Stimulated activated CD4-positive, alpha-beta T cell treated with anti-CD3 and anti-CD28 coated beads, Interleukin-2, amount 100 ng/mL, for 4 hours (primary cell): ENCODE measurements at regions not wholly inside any gene's neighbourhood (a gene's known extent, or its start where the extent isn't known, plus 50 kb on each side); places are given as distances from the start of the nearest gene placed in this dataset.
"Not testable (repeated sequence)": the region's sequence is repeated elsewhere in the genome, so short reads cannot be mapped to it uniquely, and the experiment has no call there.

Experiments
- DNase-seq: peaks from one replicate; pipeline ENCODE4 v3.0.0-alpha.2; 2020; ENCODE audit warnings: low read depth

DNA sequence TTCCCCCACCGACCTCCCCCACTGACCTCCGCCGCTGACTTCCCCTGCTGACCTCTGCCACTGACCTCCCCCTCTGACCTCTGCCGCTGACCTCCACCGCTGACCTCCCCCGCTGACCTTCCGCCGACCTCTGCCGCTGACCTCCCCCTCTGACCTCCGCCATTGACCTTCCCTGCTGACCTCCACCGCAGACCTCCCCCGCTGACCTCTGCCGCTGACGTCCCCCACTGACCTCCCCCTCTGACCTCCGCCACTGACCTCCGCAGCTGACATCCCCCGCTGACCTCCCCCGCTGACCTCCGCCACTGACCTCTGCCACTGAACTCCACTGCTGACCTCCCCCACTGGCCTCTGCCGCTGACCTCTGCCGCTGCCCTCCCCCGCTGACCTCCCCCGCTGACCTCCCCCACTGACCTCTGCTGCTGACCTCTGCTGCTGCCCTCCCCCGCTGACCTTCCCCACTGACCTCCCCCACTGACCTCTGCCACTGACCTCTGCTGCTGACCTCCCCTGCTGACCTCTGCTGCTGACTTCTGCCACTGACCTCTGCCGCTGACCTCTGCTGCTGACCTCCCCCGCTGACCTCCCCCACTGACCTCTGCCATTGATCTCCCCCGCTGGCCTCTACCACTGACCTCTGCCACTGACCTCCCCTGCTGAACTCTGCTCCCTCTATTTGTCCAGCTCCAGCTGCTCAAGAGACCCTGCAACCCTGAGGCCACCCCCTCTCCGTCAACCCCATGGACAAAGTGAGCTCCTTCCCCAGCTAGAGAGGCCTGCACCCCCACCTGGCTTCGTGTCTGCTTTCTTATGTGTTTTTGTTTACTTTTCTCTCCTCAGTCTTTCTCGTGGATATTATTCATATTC lies 91.4 kb upstream of the AFDN start:
- no peak for DNase-seq

DNA sequence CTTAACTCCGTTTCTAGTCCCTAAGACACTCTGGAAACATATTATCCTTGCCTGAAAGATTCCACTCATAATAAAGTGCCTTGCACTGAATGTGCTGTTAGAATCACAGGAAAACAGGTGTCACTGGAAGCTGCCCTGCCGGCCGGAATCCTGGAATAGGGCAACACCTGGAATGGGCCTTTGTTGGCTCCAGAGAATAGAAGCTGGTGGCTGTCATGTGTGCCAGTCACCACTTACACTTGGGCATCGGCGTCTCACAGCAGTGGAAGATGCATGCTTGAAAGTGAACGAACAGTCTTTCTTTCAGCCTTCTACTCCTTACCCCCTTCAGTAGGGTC lies 90.8 kb upstream of the AFDN start:
- no peak for DNase-seq

DNA sequence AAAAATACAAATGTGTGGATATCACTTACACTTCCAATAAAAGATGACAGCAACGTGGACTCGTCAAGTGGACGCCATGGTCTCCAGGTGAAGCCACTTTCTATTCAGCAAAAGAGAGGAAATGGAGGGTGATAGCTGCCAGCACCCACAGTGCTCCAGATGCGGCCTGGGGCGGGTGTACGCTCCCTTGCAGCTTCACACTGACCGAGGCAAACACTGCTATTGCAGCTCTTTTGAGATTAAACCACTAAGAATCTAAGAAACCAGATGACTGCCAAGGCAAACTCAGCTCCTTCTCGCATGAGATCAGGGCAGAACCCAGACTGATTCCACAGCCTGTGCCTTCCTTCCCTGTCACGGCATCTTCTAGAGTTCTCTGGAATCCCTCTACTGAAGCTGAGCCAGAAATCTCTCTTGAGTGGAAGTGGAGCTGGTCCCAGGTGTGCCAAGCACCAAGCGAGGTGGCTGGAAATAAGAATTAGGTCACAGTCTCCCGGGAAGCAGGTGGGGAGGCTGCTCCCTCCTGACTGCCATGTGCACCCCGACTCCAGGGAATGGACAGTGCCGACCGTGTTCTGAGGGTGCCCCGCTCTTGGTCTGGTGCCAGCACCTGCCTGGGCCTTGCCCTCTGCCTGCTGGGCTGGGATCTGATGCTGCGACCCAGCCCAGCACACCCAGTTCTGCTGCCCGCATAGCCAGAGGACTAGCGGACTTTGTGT lies 90.1 kb upstream of the AFDN start:
- DNase-seq = no peak

DNA sequence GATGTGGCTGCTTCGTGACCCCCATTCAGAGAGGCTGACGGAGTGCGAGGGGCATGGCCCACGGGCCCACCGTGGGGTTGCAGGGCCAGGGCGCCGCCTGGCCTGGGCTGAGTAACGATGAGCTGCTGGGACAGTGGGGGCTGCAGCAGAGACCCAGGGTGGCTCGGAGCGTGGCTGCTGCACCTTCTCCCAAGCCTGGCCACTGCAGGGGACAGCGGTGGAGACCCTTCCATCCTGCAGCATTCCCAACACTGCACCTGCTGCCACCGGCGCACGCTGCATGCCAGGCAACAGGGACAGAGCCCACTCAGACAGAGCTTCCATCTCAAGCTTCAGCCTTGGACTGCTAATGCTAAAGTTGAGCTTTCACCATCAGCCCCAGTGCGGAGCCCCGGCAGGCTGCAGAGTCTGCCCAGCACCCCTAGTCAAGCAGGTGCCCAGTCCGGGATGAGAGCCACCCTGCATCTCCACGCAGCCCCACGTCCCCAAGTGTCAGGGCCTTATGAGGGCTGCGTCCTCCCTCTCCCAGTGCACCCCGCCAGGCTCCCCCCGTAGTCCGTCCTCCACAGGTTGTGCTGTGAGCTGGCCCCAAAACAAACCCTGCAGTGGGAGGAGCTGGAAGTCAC lies 89.4 kb upstream of the AFDN start:
- DNase-seq = no peak

DNA sequence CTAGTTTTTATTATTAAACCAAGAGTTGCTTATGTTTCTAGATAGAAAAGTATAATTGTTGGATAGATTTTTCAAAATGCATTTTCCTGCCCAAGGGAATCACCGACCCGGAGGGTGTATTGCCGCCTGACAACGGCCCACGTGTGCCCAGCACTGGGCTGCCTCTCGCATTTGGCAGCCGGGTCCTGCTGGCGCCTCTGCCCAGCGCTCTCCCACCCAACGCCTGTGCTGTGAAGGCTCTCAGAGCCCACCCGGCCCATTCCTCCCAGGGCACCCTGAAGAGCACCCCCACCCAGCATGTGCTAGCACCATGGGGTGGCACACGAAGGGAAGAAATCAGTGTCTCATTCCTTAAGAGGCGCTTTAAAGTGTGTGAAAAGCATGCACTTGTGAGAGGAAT lies 88.3 kb upstream of the AFDN start:
- DNase-seq = no peak

DNA sequence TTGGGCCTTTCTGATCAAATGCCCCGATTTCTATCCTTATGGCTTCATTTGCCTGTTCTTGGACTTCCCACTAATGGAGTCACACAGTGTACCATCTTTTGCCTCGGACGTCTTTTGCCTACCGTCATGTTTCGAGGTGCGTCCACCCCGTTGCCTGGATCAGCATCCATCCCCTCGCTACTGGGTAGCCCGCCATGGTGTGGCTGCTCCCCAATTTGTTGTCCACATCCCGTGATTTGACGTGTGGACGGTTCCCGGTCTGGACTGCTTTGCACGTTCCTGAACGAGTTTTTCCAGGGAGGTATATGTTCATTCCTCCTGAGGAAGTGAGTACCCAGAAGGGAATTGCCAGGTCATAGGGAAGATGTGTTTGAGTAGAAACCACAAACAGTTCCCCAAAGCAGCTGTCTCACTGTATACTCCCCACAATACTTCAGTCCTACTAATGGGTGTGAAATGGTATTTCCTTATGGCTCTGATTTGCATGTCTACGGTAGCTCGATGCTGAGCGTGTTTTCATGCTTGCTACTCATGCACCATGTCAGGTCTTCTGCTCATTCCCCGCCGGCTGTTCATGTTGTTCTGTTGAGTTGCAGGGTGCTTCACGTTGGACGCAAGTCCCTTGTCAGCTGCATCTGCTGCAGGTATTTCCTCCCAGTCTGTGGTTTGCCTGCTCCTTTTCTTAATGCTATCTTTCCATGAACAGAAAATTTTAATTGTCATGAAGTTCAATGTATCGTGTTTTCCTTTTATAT lies 86.8 kb upstream of the AFDN start:
- no peak for DNase-seq

DNA sequence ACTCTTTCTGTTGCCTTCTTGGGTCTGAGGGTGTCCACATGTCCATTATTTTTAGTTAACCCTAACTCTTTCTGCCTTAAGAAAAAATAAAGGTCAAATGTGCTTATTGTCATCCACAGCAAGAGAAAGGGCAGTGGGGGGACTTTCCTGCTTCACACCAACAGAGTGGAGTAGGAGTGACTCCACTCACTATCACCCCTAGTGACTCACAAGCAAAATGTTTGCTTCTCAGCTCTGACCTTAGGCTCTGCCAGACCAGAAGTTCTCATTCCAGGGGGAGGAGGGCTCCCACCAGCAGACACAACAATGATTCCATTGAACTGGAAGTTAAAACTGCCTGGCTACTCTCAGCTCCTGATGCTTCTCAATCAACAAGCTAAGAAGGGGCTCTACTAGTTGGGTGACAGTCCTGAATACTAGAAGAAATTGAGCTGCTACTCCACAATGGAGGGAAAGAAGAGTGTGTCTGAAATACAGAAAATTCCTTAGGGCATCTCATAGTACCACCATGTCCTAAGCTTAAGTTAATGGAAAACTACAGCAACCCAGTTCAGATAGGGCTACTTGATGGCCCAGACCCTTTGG lies 83.9 kb upstream of the AFDN start:
- DNase-seq = no peak

DNA sequence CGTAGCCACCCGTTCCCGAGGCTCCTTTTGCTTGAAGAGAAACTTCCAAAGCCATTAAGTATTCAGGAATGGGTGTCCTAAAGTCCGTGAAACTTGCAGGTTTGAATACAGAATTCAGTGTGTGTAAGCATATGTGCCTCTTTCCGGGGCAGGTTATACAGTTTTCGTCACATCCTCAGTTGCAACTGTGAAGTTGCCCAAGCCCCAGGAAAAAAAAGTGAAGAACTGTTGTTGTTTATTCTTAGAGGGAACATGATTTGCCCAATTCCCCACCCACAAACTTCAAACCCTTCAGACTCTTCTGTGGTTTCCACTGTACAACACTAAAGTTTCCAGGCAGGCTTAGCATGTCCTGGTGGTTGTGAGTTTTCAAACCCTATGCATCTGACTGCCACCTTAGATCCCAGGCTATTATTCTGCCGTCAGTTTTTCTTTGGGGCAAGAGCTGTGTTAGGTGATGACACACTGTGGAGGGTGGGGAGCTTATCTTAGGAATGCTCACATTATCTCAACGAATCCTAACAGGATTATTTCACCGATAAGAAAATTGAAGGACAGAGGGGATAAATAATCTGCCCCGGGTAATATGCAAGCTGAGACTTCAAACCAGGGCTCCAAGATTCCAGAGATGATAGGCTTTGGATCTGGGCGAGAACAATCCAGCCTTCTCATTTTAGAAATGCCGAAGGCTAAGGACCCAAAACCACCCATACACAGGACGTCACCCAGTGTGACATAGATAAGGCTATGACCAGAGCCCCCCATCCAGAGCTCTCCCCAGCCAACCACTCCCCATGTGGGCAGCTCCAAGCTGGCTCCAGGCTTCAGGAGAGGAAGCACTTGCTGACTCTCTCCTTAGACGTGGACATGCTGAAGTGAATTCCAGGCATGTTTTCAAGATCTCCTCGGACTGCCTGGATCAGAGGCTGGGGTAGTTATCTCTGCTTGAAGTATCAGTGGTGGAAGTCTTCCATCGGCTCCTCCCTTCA lies 81.7 kb upstream of the AFDN start:
- DNase-seq = no peak

DNA sequence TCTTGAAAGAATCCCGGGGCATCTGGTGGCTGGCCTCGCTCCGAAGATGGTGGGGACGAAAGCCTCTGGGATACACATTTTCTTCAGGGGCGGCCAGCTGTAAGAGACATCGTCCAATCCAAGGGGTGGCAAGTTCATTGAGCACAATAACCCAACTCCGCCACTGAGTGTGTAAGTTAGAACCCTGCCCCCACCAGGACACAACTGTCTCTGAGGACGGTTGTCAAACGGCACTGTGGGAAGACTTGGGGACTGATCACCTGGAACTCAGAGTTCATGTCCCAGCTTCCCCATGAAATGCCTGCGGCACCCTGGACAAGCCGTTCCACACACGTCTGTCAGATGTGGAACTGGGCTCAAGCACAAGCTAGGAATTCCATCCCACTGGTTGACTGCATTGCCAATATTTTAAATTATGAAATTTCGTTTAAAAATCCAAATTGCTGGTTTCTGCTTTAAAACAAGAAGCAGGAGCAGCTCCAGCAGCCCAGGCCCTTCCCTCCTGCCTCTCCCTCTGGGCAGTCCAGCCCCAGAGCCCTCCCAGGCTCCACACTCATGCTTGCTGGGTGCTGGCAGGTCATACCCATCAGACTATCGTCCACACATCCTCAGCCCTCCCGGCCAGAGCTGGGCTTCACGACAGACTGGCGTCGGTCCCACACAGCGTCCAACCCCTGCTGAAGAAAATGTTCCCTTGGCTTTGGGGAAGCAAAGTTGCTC lies 80.9 kb upstream of the AFDN start:
- DNase-seq = no peak

DNA sequence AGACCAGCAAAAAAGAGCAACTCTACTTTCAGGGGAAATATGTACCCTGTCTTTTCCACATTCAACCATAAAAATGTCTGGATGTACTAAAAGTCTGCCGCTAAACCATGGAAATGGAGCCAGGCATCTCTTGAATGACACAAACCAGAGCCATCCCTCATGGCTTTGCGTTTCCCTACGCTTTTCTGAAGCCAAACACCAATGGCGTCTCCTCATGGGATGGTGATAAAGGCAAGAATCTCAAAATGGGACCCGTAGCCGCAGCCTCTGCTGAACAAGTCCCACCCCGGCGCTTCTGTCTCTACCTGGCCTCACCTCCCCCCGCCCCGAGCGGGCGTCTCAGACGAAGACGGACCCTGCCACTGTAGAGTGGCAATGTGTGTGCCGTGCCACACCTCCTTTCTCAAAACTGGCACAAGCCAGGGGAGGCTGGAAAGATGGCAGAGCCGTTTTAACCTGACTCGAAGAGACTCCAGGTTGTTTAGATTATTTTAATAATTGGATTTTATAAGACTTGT lies 80.3 kb upstream of the AFDN start:
- no peak for DNase-seq

DNA sequence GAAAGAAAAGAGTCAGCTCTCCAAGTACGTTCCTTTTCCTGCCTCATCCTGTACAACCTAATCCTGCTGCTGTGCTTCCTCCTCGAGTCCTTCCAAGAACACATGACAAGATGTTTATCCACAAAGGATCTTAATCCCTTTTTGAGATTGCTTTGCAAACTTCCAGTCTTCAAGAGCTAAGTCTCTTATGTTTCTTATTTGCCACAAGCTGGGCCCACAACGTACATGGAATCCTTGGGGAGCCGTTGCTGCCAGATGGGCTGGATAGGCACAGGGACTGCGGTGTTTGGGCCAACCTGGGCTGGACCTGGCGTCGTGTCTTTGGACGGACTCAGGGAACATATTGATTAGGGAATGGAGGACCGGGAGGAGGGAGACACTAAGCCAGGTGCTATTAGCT lies 79.7 kb upstream of the AFDN start:
- DNase-seq = no peak

DNA sequence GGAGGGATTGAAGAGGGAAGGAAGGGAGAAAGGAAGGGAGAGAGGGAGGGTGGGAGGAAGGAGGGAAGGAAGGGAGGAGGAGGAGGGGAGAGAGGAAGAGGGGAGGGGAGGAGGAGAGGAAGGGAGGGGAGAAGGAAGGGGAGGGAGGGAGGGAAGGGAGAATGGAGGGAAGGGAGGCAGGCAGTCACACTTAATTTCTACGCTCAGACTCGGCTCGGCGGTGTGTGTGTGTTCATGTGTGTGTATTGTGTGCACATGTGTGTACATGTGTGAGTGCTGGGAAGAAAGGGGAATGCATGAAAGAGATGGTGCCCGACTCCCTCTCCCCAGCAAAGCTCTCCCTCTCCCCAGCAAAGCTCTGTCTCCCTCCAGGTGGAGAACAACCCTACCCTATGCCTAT lies 79.1 kb upstream of the AFDN start:
- DNase-seq = no peak

DNA sequence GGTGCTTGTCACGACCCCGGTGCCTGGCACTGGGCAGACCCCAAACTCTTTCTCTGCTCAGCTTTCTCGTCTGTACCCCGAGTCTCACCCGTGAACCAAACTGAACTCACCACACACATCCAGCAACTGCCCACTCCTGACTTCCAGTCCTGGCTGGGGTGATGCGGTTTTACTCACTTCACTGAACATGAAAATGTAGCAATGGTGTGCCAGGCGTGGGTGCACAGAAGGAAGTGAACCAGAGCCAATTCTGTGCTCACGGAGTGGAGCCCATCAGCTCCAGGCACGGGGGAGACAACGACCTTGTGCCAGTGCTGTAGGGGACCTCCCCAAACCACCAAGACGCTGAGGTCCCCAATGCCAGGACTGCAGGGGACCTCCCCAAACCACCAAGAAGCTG lies 78.7 kb upstream of the AFDN start:
- no peak for DNase-seq

DNA sequence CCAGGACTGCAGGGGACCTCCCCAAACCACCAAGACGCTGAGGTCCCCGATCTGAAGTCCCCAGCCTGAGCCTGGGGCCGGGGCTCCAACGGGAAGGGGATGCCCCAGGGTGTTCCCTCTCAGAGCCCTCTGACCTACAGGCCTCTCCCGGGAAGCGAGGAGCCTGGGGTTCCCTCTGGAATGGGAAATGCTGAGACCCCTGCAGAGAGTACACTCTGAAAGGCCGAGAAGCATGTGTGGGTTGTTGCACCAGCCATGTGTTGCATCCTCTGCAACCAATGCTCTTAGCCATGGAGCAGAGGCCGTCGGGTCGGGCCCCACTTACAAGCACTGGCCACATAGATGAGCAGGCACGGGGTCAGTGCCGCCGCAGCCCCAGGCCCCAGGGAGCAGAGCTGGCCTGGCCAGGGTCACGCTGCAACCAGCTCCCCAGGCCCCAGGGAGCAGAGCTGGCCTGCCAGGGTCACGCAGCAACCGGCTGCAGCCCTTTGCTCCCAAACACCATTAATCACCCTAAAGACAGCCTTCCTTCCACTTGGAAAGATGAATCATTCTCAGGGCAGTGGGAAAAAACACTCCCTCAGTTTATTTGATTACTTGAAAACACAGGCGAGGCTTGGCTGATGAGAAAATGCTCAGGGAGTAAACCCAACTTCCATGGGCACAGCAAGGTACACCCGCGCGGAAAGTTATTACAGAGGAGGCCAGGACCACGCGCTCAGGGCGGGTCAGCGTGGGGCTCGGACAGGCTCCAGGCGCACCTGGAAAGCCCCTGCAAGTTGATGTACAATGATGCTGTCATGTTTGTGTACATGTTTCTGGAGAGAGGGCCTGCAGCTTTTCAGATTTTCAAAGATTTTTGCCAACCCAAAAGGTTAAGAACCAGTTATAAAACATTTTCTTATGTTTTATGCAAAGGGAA lies 78.0 kb upstream of the AFDN start:
- no peak for DNase-seq

DNA sequence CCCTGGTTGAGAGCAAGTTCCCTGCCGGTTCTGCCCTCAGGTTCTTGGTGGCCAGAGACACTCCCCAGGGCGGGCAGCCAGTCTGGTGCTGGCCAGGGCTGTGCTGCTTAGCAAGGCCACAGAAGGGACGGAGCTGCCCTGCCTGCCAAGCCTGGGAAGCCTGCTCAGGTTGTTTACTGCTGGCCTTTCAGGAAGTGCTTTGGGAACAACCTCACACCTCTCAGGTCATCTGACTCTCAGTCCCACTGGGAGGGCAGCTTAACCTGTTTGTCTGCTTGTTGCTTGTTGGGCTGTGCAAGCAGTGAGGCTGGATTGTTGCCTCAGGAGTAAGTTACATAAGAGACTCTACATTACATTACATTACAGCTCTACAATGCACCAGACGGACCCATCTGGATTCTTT lies 75.8 kb upstream of the AFDN start:
- no peak for DNase-seq

DNA sequence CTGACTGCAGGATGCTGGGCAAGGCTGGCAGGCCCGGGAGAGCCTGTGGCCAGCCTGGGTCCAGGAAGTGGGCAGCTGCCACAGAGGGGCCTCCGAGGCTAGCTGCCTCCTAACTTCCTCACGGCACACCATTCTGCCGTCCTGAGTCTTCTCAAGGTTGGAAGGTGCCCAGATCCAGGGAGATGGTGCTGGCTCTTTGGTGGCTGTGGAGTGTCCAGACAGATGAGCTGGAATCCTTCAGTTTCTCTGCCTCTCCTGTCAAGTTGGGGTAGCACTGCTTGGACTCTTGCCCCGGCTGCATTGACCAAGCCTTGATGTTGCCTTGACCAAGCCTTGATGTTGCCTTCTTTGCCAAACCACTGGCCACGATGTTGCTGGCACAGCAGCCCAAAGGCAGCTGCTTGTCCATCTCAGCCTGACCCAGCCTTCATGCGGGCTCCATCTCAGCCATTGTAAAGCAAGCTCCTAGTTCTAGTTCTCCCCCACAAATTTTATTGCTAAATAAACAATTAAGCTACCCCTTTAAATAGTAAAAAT lies 75.1 kb upstream of the AFDN start:
- DNase-seq = no peak

DNA sequence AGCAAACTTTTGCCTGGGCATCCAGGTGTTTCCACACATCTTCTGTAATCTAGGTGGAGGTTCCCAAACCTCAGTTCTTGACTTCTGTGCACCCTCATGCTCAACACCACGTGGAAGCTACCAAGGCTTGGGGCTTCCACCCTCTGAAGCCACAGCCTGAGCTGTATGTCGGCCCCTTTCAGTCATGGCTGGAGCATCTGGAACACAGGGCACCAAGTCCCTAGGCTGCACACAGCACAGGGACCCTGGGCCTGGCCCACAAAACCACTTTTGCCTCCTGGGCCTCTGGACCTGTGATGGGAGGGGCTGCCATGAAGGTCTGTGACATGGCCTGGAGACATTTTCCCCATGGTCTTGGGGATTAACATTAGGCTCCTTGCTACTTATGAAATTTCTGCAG lies 73.4 kb upstream of the AFDN start:
- not testable (repeated sequence) for DNase-seq

DNA sequence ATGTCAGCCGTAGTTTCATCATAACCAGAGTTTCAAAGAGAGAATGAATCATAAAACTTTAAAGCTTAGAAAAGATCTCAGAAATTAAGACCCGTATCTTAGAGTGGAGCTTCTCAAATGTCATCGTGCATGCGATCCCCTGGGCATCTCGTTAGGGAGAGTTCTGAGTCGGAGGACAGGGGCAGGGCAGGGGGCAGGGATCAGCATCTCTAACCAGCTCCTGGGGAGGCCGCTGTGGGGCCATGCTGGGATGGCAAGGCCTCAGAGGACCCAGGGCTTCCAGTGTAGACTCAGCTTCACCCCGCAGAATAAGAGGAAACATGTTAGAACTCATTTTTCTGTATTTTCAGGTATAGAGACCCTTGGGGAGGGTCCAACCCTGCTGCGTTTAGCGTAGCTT lies 72.0 kb upstream of the AFDN start:
- DNase-seq = no peak

DNA sequence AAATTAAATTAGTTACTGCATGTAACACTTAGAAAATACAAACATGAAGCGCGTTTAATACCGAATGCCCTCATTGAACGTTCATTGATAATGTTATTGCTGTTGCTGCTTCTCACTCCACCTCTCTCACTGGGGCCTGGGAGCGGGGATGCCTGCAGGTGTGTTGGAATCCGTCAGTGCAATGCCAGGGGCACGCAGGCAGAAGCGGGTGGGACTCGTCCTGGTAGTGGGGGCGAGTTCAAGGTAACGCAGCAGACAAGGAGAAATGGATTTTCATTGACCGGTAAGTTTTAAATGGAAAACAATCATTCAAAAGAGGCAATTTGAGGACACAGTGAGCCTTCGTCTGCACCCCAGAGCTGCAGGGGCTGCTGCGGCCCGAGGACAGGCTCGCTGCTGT lies 71.2 kb upstream of the AFDN start:
- no peak for DNase-seq
